HG02884 (cell line): ENCODE measurements at regions not wholly inside any gene's neighbourhood (a gene's known extent, or its start where the extent isn't known, plus 50 kb on each side); places are given as distances from the start of the nearest gene placed in this dataset.

Experiments
- ATAC-seq: cut with Tn5 transposase; IDR thresholded peaks from one replicate; pipeline ENCODE4 v1.9.1; 2021; ENCODE audit warnings: mild to moderate bottlenecking, moderate library complexity; ENCODE audit not compliant: unreplicated experiment

GRCh38 chr4:35725131-35725530 is 519.2 kb downstream of the ARAP2 start:
- ATAC-seq: no peak

GRCh38 chr4:35730414-35730813 is 513.9 kb downstream of the ARAP2 start:
- ATAC-seq: no peak

GRCh38 chr4:35734381-35735098 is 509.8 kb downstream of the ARAP2 start:
- ATAC-seq: no peak

GRCh38 chr4:35739308-35739707 is 505.0 kb downstream of the ARAP2 start:
- ATAC-seq: no peak

GRCh38 chr4:35754047-35754446 is 490.3 kb downstream of the ARAP2 start:
- ATAC-seq: no peak

GRCh38 chr4:35757836-35758235 is 486.5 kb downstream of the ARAP2 start:
- no peak for ATAC-seq

- no peak for ATAC-seq
Measured at GRCh38 chr4:35760807-35761206, 483.5 kb downstream of the ARAP2 start.

- ATAC-seq: no peak
Measured at GRCh38 chr4:35771571-35771970, 472.7 kb downstream of the ARAP2 start.

GRCh38 chr4:35772291-35772690 is 472.0 kb downstream of the ARAP2 start:
- no peak for ATAC-seq

- no peak for ATAC-seq
Measured at GRCh38 chr4:35789899-35790574, 454.3 kb downstream of the ARAP2 start.

GRCh38 chr4:35793045-35793722 is 451.1 kb downstream of the ARAP2 start:
- ATAC-seq: no peak

- ATAC-seq: no peak
Measured at GRCh38 chr4:35793766-35794165, 450.5 kb downstream of the ARAP2 start.

GRCh38 chr4:35800669-35801068 is 443.6 kb downstream of the ARAP2 start:
- ATAC-seq: no peak

GRCh38 chr4:35802644-35803043 is 441.7 kb downstream of the ARAP2 start:
- no peak for ATAC-seq

GRCh38 chr4:35818520-35818919 is 425.8 kb downstream of the ARAP2 start:
- ATAC-seq: no peak

GRCh38 chr4:35820003-35820402 is 424.3 kb downstream of the ARAP2 start:
- no peak for ATAC-seq

- no peak for ATAC-seq
Measured at GRCh38 chr4:35824231-35824630, 420.1 kb downstream of the ARAP2 start.

GRCh38 chr4:35835893-35836292 is 408.4 kb downstream of the ARAP2 start:
- ATAC-seq: no peak

- no peak for ATAC-seq
Measured at GRCh38 chr4:35836596-35836995, 407.7 kb downstream of the ARAP2 start.

GRCh38 chr4:35867057-35867456 is 377.3 kb downstream of the ARAP2 start:
- ATAC-seq: no peak

GRCh38 chr4:35872273-35872672 is 372.0 kb downstream of the ARAP2 start:
- ATAC-seq: no peak

GRCh38 chr4:35879479-35879878 is 364.8 kb downstream of the ARAP2 start:
- no peak for ATAC-seq
